SK-N-MC (cell line): ENCODE measurements at regions not wholly inside any gene's neighbourhood (a gene's known extent, or its start where the extent isn't known, plus 50 kb on each side); places are given as distances from the start of the nearest gene placed in this dataset.

Source experiments
- EZH2 ChIP-seq: fragments of 200-600 bp; sonication (generic); IDR thresholded peaks from one replicate; pipeline ENCODE4 v1.6.1; 2017; ENCODE audit warnings: antibody characterized with exemption
- FOXP2 ChIP-seq: optimal IDR thresholded peaks from 2 replicates; pipeline ENCODE3; 2011; ENCODE audit warnings: mild to moderate bottlenecking, moderate library complexity; ENCODE audit not compliant: insufficient read depth; ENCODE audit errors: extremely low read length, control extremely low read depth
- POLR2AphosphoS5 ChIP-seq: IDR thresholded peaks from 2 replicates; pipeline ENCODE4 v1.6.1; 2012; ENCODE audit warnings: mild to moderate bottlenecking, low read depth, low read length, borderline replicate concordance

DNA sequence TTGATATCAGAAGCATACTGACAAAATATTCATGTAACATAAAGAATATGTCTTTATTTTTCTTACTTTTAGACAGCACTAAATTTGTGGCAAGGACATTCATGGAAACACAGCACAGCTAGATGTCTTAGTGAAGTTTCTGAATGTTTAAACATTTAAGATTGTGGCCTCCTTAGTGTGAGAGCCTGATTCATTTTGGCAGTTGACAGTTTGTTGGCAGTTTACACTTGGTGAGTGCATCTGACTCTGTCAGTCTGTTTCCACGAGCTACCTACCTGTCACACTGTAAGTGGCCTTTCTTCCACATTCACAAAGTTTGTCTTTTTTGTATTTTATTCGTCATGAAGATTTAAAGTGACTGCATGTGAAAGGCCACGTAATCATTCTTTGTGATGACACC is 436.8 kb downstream of the TUSC1 start:
- TF ChIP-seq POLR2AphosphoS5, result no peak
- no peak for TF ChIP-seq EZH2
- no peak for TF ChIP-seq FOXP2
